MM.1S (cell line): ENCODE measurements at regions not wholly inside any gene's neighbourhood (a gene's known extent, or its start where the extent isn't known, plus 50 kb on each side); places are given as distances from the start of the nearest gene placed in this dataset.

Source experiments
- EZH2 ChIP-seq: fragments of 300-600 bp; sonication (generic); optimal IDR thresholded peaks from 2 replicates; pipeline ENCODE3; 2017; ENCODE audit warnings: low read depth, mild to moderate bottlenecking, antibody characterized with exemption, low read length, mixed read lengths
- TF ChIP-seq, protein P1 (sequence below): fragments of 300-600 bp; sonication (generic); IDR thresholded peaks from 2 replicates; pipeline ENCODE4 v1.5.1; 2016; ENCODE audit warnings: antibody characterized with exemption, low read length, mixed read lengths

DNA sequence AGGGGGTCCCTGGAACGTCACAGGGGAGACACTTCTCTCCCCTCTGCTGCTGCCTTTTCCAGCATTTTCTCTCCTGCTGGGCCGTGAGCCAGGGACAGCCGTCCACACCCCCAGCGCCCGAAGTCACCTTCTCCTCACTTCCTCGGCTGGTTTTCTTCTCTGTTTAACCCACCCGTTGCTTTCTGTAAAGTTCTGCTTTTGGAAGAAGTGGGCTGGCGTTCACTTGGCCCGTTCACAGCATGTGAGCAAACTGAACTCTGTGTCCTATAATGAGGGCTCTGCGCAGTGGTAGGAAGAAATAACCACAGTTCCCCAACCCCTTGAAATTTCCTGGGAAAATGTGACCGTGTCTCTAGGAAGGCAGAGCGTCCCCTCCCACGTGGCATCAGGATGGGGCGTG, 187.0 kb upstream of the HDAC4 start:
- TF ChIP-seq, protein P1, sequence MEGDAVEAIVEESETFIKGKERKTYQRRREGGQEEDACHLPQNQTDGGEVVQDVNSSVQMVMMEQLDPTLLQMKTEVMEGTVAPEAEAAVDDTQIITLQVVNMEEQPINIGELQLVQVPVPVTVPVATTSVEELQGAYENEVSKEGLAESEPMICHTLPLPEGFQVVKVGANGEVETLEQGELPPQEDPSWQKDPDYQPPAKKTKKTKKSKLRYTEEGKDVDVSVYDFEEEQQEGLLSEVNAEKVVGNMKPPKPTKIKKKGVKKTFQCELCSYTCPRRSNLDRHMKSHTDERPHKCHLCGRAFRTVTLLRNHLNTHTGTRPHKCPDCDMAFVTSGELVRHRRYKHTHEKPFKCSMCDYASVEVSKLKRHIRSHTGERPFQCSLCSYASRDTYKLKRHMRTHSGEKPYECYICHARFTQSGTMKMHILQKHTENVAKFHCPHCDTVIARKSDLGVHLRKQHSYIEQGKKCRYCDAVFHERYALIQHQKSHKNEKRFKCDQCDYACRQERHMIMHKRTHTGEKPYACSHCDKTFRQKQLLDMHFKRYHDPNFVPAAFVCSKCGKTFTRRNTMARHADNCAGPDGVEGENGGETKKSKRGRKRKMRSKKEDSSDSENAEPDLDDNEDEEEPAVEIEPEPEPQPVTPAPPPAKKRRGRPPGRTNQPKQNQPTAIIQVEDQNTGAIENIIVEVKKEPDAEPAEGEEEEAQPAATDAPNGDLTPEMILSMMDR: no peak
- no peak for TF ChIP-seq EZH2
